GM12878 (cell line): ENCODE measurements at regions not wholly inside any gene's neighbourhood (a gene's known extent, or its start where the extent isn't known, plus 50 kb on each side); places are given as distances from the start of the nearest gene placed in this dataset.

ENCODE experiments used
- ATAC-seq: fragments of 200-7000 bp; cut with Tn5 transposase; 3 replicates; pipeline ENCODE4 v1.9.1; 2020; ENCODE audit warnings: mild to moderate bottlenecking, moderate library complexity
- BruUV-seq: library from RNA; stranded (reverse); fragments of 400-500 nt; replicated peaks from 2 replicates; lab custom pipeline; 2021; lab: Mats Ljungman, UMichigan
- CTCF ChIA-PET: fragments of 300-600 bp; sonication (Branson Sonifier 250); formaldehyde crosslinking; extraction: SDS; loops from one replicate; lab custom pipeline; 2021; ENCODE audit warnings: inconsistent platforms; lab: Yijun Ruan, JAX
- POLR2A ChIA-PET: fragments of 350-600 bp; formaldehyde crosslinking; extraction: SDS; loops from one replicate; lab custom pipeline; 2021; ENCODE audit warnings: inconsistent platforms; lab: Charles Lee
- RAD21 ChIA-PET: fragments of 300-600 bp; sonication (Branson Sonifier 250); formaldehyde crosslinking; loops from one replicate; lab custom pipeline; 2023; ENCODE audit warnings: antibody characterized with exemption; ENCODE audit not compliant: unreplicated experiment; lab: Charles Lee
- SMC1A ChIA-PET: fragments of 300-600 bp; sonication (Branson Sonifier 250); formaldehyde crosslinking; loops from one replicate; lab custom pipeline; 2023; ENCODE audit not compliant: unreplicated experiment, uncharacterized antibody; lab: Charles Lee
- DNase-seq: peaks from one replicate; pipeline ENCODE4 v3.0.0-alpha.2; 2011; ENCODE audit warnings: low read depth, low spot score
- FAIRE-seq: peaks from 3 replicates; lab custom pipeline; 2011; peaks lifted over from hg19 to GRCh38; lab: Jason Lieb, UNC
- H2AFZ ChIP-seq: 2 replicates; pipeline ENCODE4 v1.6.0; 2011; ENCODE audit warnings: low read depth, low read length, control low read depth; ENCODE audit not compliant: control insufficient read depth
- H3K27ac ChIP-seq: 2 replicates; pipeline ENCODE4 v1.5.1; 2011; ENCODE audit warnings: control low read depth; ENCODE audit not compliant: control insufficient read depth, insufficient read depth
- H3K27me3 ChIP-seq, 2 experiments: replicated peaks in 1 of 2; 2 replicates each; pipeline versions ENCODE4 v1.6.0 to v1.6.1; 2011; ENCODE audit warnings: low read length in 1 of 2; ENCODE audit not compliant: control insufficient read depth in 2 of 2, insufficient read depth in 2 of 2
- H3K36me3 ChIP-seq, 2 experiments: 2 replicates each; pipeline ENCODE4 v1.5.1; 2011; ENCODE audit warnings: low read length in 1 of 2; ENCODE audit not compliant: control insufficient read depth in 2 of 2, insufficient read depth in 2 of 2
- H3K4me1 ChIP-seq: 2 replicates; pipeline ENCODE4 v1.6.1; 2011; ENCODE audit warnings: mild to moderate bottlenecking, low read length, moderate library complexity, mixed read lengths; ENCODE audit not compliant: control insufficient read depth, insufficient read depth
- H3K4me2 ChIP-seq: 2 replicates; pipeline ENCODE4 v1.6.0; 2011; ENCODE audit warnings: control low read depth; ENCODE audit not compliant: control insufficient read depth, insufficient read depth
- H3K4me3 ChIP-seq: fragments of 200-600 bp; sonication (generic); 2 replicates; pipeline ENCODE4 v1.5.1; 2016
- H3K79me2 ChIP-seq: 2 replicates; pipeline ENCODE4 v1.6.0; 2011; ENCODE audit warnings: low read length; ENCODE audit not compliant: control insufficient read depth, insufficient read depth
- H3K9ac ChIP-seq: 2 replicates; pipeline ENCODE4 v1.8.0; 2011; ENCODE audit warnings: low read length, control low read depth, mixed read lengths; ENCODE audit not compliant: control insufficient read depth, insufficient read depth
- H3K9me3 ChIP-seq: replicated peaks from 3 replicates; pipeline ENCODE4 v1.5.1; 2011; ENCODE audit warnings: mild to moderate bottlenecking, low read length; ENCODE audit not compliant: control insufficient read depth, insufficient read depth
- H4K20me1 ChIP-seq: 2 replicates; pipeline ENCODE4 v1.6.0; 2011; ENCODE audit not compliant: control insufficient read depth, insufficient read depth
- ATF2 ChIP-seq: IDR thresholded peaks from 2 replicates; pipeline ENCODE4 v1.6.1; 2012; ENCODE audit warnings: low read length, inconsistent platforms
- BHLHE40 ChIP-seq, 2 experiments: fragments of 450-650 bp in 1 of 2; IDR thresholded peaks; 2 replicates each; pipeline ENCODE4 v1.6.1; 2011 to 2017; ENCODE audit warnings: low read depth in 2 of 2, borderline replicate concordance in 1 of 2, improper control_type of control experiment in 1 of 2, low read length in 1 of 2, mild to moderate bottlenecking in 1 of 2
- CHD2 ChIP-seq: IDR thresholded peaks from 2 replicates; pipeline ENCODE4 v1.6.1; 2011; ENCODE audit warnings: low read depth, low read length, improper control_type of control experiment, borderline replicate concordance
- CHD4 ChIP-seq: fragments of 200-600 bp; sonication (generic); IDR thresholded peaks from 2 replicates; pipeline ENCODE4 v1.6.1; 2016; ENCODE audit warnings: mild to moderate bottlenecking
- EED ChIP-seq: sonication (generic); IDR thresholded peaks from 2 replicates; pipeline ENCODE4 v1.6.1; 2016; ENCODE audit warnings: antibody characterized with exemption, low read depth
- POLR2A ChIP-seq: IDR thresholded peaks from 2 replicates; pipeline ENCODE4 v1.6.1; 2011; ENCODE audit warnings: low read depth, mild to moderate bottlenecking, low read length
- POLR2AphosphoS5 ChIP-seq: IDR thresholded peaks from 2 replicates; pipeline ENCODE4 v1.6.1; 2011; ENCODE audit warnings: mild to moderate bottlenecking, low read length, inconsistent platforms
- POU2F2 ChIP-seq: IDR thresholded peaks from 3 replicates; pipeline ENCODE4 v1.6.1; 2011; ENCODE audit warnings: low read depth, mild to moderate bottlenecking, low read length, borderline replicate concordance
- SMARCA5 ChIP-seq: fragments of 450-650 bp; IDR thresholded peaks from 2 replicates; pipeline ENCODE4 v1.6.1; 2017; ENCODE audit warnings: mild to moderate bottlenecking
- STAT1 ChIP-seq: fragments of 450-650 bp; conservative IDR thresholded peaks from 2 replicates; pipeline ENCODE4 v1.6.1; 2014; ENCODE audit warnings: antibody characterized with exemption, mild to moderate bottlenecking
- ZNF207 ChIP-seq: fragments of 450-650 bp; IDR thresholded peaks from 2 replicates; pipeline ENCODE4 v1.6.1; 2014; ENCODE audit warnings: antibody characterized with exemption, mild to moderate bottlenecking, borderline replicate concordance
- ZNF622 ChIP-seq: fragments of 450-650 bp; IDR thresholded peaks from 2 replicates; pipeline ENCODE4 v1.6.1; 2017; ENCODE audit warnings: mild to moderate bottlenecking, inconsistent platforms
- WGBS: methylation state at CpG from one replicate; pipeline ENCODE4 v1.1.6; 2016; ENCODE audit warnings: low lambda C conversion rate; ENCODE audit not compliant: insufficient replicate concordance, insufficient coverage; ENCODE audit errors: missing lambda C conversion rate; 5-methylcytosine and 5-hydroxymethylcytosine counted together
- in situ Hi-C: fragments of 300-500 bp; cut with MboI; formaldehyde crosslinking; loops from 9 replicates; pipeline ENCODE4 v1.14.3; 2018; ENCODE audit warnings: mixed read lengths
- intact Hi-C: fragments of 100-400 bp; cut with micrococcal nuclease; formaldehyde crosslinking; loops from one replicate; pipeline ENCODE4 v1.14.2; 2022; ENCODE audit not compliant: unreplicated experiment

- no peaks in the 10 kb centered on the region for H3K79me2 ChIP-seq
- WGBS = 19% methylated on average over 2 of the region's 2 CpGs
- ChIA-PET CTCF (interaction anchor here (0.7 kb wide), 1 partner anchor 15 kb away, joined by 3 read pairs; no protein-coding TSS in a partner anchor), SMC1A (no interaction called here), RAD21 (no interaction called here), POLR2A (no interaction called here)
- H3K4me3 ChIP-seq = no peak overlapping the region
- FAIRE-seq (no peak), ATAC-seq (no peak), DNase-seq (no peak)
- no peaks in the 10 kb centered on the region for H3K27me3 ChIP-seq
- in situ Hi-C loops (no loop called here), intact Hi-C loops (no loop called here)
- no peak overlapping the region for H3K9ac ChIP-seq
- no peaks in the 10 kb centered on the region for H3K9me3 ChIP-seq
- no TSS peak for BruUV-seq
- no peak overlapping the region for H2AFZ ChIP-seq
- no peaks in the 10 kb centered on the region for H3K4me1 ChIP-seq
- no peak overlapping the region for H3K27ac ChIP-seq
- H3K36me3 ChIP-seq = no peaks in the 10 kb centered on the region
- TF ChIP-seq SMARCA5 (no peak), ZNF207 (no peak), BHLHE40 (IDR thresholded peaks at IDR 0.05; ENCODE audit: borderline replicate concordance in 1 of 2, low read depth in 2 of 2, low read length in 1 of 2) (no peak), EED (no peak), POLR2AphosphoS5 (no peak), ATF2 (no peak), POLR2A (no peak), ZNF622 (no peak), CHD2 (no peak), CHD4 (no peak), POU2F2 (no peak), STAT1 (no peak)
- no peaks in the 10 kb centered on the region for H4K20me1 ChIP-seq
- H3K4me2 ChIP-seq = no peak overlapping the region
Measured at GRCh38 chr2:156215656-156216055, 116.9 kb downstream of the NR4A2 start.
